ENCODE measurements at regions not wholly inside any gene's neighbourhood (a gene's known extent, or its start where the extent isn't known, plus 50 kb on each side); places are given as distances from the start of the nearest gene placed in this dataset.

DNA sequence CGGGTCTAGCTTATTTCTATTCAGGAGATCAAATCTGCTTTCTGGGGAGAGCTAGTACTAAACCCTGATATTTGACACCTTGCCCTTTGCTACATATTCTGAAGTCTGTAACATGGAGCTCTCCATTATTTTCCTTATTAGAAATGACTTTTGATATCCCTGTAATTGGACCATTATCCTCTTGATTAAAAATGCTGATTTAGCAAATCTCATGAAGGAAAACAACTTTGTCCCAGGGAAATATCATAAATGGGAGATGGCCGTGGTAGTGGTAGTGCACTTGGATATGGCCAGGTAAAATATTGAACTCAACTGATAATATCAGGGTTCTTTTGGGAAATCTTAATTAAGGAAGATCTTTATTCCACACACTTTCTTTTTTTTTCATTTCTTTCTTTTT, 326.5 kb downstream of the RPRM start (continued):
- TF ChIP-seq, protein P1, sequence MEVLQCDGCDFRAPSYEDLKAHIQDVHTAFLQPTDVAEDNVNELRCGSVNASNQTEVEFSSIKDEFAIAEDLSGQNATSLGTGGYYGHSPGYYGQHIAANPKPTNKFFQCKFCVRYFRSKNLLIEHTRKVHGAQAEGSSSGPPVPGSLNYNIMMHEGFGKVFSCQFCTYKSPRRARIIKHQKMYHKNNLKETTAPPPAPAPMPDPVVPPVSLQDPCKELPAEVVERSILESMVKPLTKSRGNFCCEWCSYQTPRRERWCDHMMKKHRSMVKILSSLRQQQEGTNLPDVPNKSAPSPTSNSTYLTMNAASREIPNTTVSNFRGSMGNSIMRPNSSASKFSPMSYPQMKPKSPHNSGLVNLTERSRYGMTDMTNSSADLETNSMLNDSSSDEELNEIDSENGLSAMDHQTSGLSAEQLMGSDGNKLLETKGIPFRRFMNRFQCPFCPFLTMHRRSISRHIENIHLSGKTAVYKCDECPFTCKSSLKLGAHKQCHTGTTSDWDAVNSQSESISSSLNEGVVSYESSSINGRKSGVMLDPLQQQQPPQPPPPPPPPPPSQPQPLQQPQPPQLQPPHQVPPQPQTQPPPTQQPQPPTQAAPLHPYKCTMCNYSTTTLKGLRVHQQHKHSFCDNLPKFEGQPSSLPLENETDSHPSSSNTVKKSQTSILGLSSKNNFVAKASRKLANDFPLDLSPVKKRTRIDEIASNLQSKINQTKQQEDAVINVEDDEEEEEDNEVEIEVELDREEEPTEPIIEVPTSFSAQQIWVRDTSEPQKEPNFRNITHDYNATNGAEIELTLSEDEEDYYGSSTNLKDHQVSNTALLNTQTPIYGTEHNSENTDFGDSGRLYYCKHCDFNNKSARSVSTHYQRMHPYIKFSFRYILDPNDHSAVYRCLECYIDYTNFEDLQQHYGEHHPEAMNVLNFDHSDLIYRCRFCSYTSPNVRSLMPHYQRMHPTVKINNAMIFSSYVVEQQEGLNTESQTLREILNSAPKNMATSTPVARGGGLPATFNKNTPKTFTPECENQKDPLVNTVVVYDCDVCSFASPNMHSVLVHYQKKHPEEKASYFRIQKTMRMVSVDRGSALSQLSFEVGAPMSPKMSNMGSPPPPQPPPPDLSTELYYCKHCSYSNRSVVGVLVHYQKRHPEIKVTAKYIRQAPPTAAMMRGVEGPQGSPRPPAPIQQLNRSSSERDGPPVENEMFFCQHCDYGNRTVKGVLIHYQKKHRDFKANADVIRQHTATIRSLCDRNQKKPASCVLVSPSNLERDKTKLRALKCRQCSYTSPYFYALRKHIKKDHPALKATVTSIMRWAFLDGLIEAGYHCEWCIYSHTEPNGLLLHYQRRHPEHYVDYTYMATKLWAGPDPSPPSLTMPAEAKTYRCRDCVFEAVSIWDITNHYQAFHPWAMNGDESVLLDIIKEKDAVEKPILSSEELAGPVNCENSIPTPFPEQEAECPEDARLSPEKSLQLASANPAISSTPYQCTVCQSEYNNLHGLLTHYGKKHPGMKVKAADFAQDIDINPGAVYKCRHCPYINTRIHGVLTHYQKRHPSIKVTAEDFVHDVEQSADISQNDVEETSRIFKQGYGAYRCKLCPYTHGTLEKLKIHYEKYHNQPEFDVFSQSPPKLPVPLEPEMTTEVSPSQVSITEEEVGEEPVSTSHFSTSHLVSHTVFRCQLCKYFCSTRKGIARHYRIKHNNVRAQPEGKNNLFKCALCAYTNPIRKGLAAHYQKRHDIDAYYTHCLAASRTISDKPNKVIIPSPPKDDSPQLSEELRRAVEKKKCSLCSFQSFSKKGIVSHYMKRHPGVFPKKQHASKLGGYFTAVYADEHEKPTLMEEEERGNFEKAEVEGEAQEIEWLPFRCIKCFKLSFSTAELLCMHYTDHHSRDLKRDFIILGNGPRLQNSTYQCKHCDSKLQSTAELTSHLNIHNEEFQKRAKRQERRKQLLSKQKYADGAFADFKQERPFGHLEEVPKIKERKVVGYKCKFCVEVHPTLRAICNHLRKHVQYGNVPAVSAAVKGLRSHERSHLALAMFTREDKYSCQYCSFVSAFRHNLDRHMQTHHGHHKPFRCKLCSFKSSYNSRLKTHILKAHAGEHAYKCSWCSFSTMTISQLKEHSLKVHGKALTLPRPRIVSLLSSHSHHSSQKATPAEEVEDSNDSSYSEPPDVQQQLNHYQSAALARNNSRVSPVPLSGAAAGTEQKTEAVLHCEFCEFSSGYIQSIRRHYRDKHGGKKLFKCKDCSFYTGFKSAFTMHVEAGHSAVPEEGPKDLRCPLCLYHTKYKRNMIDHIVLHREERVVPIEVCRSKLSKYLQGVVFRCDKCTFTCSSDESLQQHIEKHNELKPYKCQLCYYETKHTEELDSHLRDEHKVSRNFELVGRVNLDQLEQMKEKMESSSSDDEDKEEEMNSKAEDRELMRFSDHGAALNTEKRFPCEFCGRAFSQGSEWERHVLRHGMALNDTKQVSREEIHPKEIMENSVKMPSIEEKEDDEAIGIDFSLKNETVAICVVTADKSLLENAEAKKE (CRISPR knock-in tag; IDR thresholded peaks at IDR 0.05): no peak
- no peak for TF ChIP-seq STAT1 (IDR thresholded peaks at IDR 0.05; ENCODE audit: unreplicated experiment)
- TF ChIP-seq JUNB (IDR thresholded peaks at IDR 0.05; ENCODE audit: unreplicated experiment): no peak
- TF ChIP-seq EZH2phosphoT487 (IDR thresholded peaks at IDR 0.05; ENCODE audit: unreplicated experiment): no peak

DNA sequence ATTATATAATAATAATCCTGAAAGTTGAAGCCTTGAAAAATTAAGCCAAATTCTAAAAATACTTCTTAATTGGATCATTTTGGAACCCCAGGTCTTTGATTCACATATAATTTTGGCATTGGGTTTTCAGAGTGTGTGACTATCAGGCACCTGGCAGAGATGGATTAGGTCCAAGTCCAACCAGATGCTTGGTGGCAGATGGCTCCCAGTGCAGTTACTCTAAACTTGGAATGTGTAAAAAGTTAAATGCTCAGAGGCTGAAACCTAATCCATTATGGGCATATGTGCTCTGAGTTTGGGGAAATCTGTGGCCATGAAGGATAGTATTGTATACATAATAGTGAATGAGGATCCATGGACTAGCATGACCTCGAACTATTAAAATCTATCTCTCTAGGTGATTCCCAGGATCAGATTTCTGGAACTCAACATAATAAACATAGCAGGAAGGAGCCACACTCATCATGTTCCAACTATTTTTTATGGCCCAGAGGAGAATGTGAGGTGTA, 333.0 kb downstream of the RPRM start:
- H4K20me1 ChIP-seq (replicated peaks; ENCODE audit: insufficient read depth): no peaks in the 10 kb centered on the region
- no peaks in the 10 kb centered on the region for H3F3A ChIP-seq (replicated peaks; ENCODE audit: low read depth)
- peaks cover 5% of the 10 kb centered on the region; the same call in 2 of the 3 replicates for H3K4me1 Mint-ChIP-seq
- no peaks in the 10 kb centered on the region for H3K9me3 Mint-ChIP-seq
- peak overlapping the region; percentile 14; the same call in 1 of the 2 replicates for H2AFZ ChIP-seq
- H3K9me2 ChIP-seq (ENCODE audit: insufficient read depth): peaks cover 11% of the 10 kb centered on the region; the same call in 1 of the 2 replicates
- H3K36me3 ChIP-seq (ENCODE audit: insufficient read depth): no peaks in the 10 kb centered on the region
- H3K27ac ChIP-seq (ENCODE audit: low read depth): no peak overlapping the region
- no peak overlapping the region for H3K4me3 Mint-ChIP-seq
- H3K4me2 ChIP-seq: no peak overlapping the region
- no peak for ATAC-seq
- no peaks in the 10 kb centered on the region for H3K27me3 Mint-ChIP-seq (ENCODE audit: insufficient read depth, low read depth, poor library complexity)
- H3K79me2 ChIP-seq (replicated peaks; ENCODE audit: insufficient read depth): no peaks in the 10 kb centered on the region
- H3K27ac Mint-ChIP-seq: no peak overlapping the region
- no peak for DNase-seq (ENCODE audit: low spot score)
- no peaks in the 10 kb centered on the region for H3K27me3 ChIP-seq (ENCODE audit: insufficient read depth)
- 0 out of 2 replicates have a peak, but pooled peaks cover 6% of the 10 kb centered on the region for H3K4me1 ChIP-seq (ENCODE audit: insufficient read depth)
- no peaks in the 10 kb centered on the region for H3K36me3 Mint-ChIP-seq (ENCODE audit: low read depth)
- H3K4me3 ChIP-seq: no peak overlapping the region
- TF ChIP-seq STAT1 (IDR thresholded peaks at IDR 0.05; ENCODE audit: unreplicated experiment) (no peak), POLR2AphosphoS5 (IDR thresholded peaks at IDR 0.05; ENCODE audit: low read depth) (no peak), CREB1 (CRISPR knock-in tag; IDR thresholded peaks at IDR 0.05; ENCODE audit: low read depth) (no peak), EZH2 (IDR thresholded peaks at IDR 0.05; ENCODE audit: low read depth, unreplicated experiment) (no peak), JUNB (IDR thresholded peaks at IDR 0.05; ENCODE audit: unreplicated experiment) (no peak), NANOG (IDR thresholded peaks at IDR 0.05; ENCODE audit: borderline replicate concordance) (no peak), EZH2phosphoT487 (IDR thresholded peaks at IDR 0.05; ENCODE audit: unreplicated experiment) (no peak), ZNF114 (CRISPR knock-in tag; IDR thresholded peaks at IDR 0.05) (no peak)
- TF ChIP-seq, protein P2, sequence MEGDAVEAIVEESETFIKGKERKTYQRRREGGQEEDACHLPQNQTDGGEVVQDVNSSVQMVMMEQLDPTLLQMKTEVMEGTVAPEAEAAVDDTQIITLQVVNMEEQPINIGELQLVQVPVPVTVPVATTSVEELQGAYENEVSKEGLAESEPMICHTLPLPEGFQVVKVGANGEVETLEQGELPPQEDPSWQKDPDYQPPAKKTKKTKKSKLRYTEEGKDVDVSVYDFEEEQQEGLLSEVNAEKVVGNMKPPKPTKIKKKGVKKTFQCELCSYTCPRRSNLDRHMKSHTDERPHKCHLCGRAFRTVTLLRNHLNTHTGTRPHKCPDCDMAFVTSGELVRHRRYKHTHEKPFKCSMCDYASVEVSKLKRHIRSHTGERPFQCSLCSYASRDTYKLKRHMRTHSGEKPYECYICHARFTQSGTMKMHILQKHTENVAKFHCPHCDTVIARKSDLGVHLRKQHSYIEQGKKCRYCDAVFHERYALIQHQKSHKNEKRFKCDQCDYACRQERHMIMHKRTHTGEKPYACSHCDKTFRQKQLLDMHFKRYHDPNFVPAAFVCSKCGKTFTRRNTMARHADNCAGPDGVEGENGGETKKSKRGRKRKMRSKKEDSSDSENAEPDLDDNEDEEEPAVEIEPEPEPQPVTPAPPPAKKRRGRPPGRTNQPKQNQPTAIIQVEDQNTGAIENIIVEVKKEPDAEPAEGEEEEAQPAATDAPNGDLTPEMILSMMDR (conservative IDR thresholded peaks at IDR 0.05; ENCODE audit: low read depth in 2 of 2): no peak
- TF ChIP-seq, protein P3, sequence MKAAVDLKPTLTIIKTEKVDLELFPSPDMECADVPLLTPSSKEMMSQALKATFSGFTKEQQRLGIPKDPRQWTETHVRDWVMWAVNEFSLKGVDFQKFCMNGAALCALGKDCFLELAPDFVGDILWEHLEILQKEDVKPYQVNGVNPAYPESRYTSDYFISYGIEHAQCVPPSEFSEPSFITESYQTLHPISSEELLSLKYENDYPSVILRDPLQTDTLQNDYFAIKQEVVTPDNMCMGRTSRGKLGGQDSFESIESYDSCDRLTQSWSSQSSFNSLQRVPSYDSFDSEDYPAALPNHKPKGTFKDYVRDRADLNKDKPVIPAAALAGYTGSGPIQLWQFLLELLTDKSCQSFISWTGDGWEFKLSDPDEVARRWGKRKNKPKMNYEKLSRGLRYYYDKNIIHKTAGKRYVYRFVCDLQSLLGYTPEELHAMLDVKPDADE (IDR thresholded peaks at IDR 0.05): no peak

All from GM23338 (cell line).